Dedifferentiated amniotic fluid mesenchymal stem cell (primary cell): ENCODE measurements at regions not wholly inside any gene's neighbourhood (a gene's known extent, or its start where the extent isn't known, plus 50 kb on each side); places are given as distances from the start of the nearest gene placed in this dataset.
"Not testable (repeated sequence)": the region's sequence is repeated elsewhere in the genome, so short reads cannot be mapped to it uniquely, and the experiment has no call there.

Source experiments
- DNase-seq: peaks from one replicate; pipeline ENCODE4 v3.0.0-alpha.2; 2016; ENCODE audit errors: extremely low spot score

- DNase-seq: no peak
Observed at GRCh38 chr4:33996075-33996718, 2248.1 kb downstream of the ARAP2 start.

GRCh38 chr4:33998291-33998690, 2246.0 kb downstream of the ARAP2 start:
- DNase-seq: no peak

DNA sequence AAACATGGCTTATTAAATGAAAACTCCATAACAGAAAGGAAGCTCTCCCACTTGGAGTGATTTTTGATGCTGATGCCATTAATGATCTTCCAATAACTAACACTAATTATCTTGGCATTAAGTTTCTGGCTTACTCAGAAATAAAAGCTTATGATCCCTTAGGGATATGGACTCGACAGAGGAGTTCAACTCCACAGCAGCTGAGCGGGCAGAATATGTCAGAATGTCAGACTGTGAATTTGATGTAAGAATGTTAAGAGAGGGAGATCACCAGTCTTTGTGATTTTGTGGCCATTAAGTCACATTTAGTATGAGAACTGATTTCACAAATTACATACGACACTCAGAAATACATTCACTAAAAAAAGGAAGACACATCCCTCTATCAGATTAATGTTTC, 2244.0 kb downstream of the ARAP2 start:
- no peak for DNase-seq

- not testable (repeated sequence) for DNase-seq
Observed at GRCh38 chr4:34006540-34006939, 2237.8 kb downstream of the ARAP2 start.

DNA sequence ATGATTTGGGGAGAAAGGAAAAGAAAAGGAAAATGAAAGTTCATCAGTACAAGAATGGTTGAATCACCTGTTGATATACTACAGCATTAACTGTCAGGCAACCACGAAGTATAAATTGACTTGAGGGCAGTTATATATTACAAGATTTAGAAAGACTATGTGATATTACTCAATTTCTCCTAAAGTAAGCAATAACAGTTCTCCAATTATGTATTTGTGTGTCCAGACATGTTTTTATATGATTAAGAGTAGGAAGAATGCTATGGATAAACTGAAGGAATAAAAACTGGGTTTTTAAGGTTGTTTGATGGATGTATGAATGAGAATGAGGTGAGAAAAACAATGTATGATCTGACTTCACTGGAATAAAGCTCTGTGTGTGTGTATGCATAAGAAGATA, 2234.4 kb downstream of the ARAP2 start:
- DNase-seq: no peak

DNA sequence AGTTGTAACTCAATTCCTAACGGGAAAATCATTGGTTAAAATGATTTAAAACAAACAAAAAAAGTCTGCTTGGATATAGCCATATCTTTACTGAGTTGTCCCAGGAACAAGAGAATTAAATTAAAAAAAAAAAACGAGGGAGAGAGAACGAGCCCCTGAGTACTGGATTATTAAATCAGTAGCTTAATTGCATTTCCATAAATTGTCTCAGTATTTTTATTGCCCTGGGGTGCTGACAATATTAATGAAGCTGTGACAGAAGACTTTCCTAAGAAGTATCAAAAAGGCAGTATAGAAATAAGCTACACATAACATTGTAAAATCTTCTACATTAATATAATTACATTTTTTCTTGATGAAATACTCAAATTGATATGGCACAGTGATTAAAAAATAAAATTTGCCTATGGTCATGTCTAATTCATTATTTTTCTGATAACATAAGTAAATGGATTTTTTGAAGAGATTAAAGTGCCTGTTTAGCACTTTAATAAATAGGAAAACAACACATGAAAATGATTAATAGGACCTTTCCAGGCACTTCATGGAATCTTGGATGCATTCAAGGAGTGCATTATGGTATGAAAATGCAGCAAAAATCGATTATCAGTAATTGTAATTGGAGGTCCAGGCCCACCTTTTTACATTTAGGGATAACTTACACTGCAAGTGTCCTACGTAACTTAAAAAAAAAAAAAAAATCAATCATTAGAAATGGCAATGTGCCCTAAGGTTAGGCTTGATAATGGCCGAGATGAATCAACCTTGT, 2233.4 kb downstream of the ARAP2 start:
- DNase-seq: no peak

- no peak for DNase-seq
Observed at GRCh38 chr4:34035225-34035624, 2209.1 kb downstream of the ARAP2 start.

DNA sequence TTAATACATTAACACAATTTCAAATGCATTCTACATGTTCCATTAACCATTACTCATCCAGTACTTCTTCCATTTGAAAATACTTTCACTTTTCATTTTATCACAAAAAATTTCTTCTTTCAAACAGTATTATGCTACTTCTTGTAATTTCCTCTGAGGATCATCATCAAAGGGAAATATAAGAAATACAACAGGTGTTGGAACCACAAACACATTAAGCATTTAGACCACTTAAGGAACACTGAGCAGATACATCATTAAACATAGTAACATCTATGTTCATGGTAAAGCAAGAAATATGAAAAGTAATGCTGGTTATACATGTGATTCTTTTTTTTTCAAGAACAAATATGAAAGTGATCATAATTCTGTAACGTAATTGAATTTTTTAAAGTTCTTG, 2207.0 kb downstream of the ARAP2 start:
- no peak for DNase-seq

- DNase-seq: no peak
Observed at GRCh38 chr4:34039766-34040165, 2204.5 kb downstream of the ARAP2 start.

DNA sequence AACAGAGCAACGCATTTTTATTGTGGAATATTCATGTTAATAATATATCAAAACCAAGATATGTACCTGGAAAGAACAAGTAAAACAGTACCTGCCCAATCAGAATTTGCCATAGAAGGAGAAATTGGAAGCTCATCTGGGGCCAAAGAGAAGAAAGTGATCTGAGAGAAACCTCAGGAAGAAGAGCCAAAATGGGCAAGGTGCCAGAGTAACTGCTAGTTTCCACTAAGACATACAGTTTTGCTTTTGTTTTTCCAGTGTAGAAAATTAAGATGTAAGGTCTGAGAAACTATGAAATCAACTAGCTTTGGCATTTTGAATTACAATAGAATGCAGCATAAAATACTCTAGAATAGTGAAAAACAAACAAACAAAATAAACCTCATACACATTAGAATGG, 2201.2 kb downstream of the ARAP2 start:
- DNase-seq: no peak

DNA sequence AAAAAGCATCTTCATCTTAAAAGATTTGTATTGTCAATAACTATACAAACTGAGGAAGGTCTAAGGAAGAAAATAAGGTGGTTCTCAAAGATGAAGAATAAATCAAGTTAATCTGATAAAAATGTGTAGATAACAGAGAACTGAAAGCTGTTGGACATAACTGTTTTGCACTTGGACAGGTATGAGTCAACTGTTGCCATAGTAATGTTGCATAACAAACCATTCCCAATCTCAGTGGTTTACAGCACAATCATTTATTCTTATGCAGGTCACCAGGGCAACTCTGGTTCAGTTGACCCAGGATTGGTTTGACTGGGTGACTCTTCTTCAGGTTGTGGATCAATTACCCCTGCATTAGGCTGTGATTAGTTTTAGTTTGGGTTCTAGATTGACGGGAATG, 2197.7 kb downstream of the ARAP2 start:
- no peak for DNase-seq

DNA sequence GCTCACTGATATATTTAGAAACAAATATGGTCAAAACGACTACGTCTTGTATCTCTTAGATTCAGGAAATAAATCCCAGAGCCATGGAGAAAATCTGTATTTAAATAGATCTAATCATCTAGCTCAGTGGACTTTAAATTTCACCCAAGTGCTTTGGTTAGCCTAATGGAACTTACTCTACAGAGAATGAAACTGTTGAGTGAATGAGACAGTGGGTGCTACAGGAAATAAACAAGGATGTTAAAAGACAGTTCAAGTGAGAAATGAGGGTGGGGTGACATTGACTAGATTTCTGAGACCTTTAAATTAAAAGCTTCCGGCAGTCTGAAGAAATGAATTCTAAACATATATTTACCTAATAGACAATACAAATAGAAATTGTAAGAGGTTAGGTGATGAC, 2197.0 kb downstream of the ARAP2 start:
- no peak for DNase-seq

DNA sequence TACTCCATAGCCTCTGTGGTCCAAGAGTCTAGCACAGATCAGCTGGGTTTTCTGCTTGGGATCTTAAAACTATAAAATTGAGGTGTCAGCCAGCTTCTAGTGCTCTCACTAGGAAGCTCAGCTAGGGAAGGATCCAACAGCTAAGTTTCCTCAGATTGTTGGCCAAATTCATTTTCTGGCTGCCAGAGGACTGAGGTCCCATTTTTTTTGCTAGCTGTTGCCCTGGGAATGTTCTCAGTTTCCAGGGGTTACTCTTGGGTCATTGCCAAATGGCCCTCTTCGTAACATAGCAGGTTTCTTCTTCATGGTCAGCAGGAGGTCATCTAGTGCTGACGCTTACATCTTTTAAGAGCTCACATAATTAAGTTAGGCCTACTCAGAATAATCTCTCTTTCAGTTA, 2178.2 kb downstream of the ARAP2 start:
- no peak for DNase-seq

GRCh38 chr4:34091451-34091850, 2152.9 kb downstream of the ARAP2 start:
- DNase-seq: no peak

DNA sequence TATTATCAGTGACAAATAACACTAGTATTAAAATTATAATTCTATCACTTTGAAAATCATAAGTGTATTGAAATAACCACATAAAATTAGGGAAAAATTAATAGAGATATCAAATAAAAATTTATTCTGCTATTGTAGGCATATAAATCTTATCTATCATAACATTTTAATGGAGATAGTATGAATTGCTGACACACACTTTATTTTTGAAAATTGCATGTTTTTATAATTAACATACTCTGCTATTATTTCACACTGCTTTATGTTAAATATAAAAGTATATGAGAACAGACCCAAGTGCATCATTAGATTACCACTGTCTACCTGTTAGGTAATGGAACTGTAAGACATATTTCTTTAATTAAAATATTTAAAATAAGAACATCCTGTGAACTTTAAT, 2150.2 kb downstream of the ARAP2 start:
- no peak for DNase-seq

GRCh38 chr4:34105311-34105710, 2139.0 kb downstream of the ARAP2 start:
- no peak for DNase-seq

GRCh38 chr4:34108391-34108790, 2135.9 kb downstream of the ARAP2 start:
- no peak for DNase-seq

DNA sequence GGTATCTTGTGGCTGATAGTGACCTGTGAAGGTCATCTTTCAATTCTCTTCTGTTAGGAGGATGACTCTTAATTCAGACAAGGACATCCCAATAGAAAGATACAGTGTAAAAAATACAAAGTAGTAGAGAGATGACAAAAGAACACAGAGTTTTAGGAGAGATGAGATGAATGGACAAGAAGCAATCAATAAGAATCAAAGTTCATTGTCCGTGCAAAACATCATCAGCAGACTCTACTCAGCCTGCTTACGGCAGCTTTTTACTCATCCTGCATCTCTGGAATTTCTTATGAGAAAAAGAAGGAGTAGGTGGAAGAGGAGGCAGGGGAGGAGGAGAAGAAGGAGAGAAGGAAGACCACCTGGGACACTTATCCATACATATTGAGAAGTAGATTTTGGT, 2131.7 kb downstream of the ARAP2 start:
- no peak for DNase-seq

- DNase-seq: no peak
Observed at GRCh38 chr4:34138385-34138784, 2105.9 kb downstream of the ARAP2 start.

- no peak for DNase-seq
Observed at GRCh38 chr4:34139346-34139745, 2105.0 kb downstream of the ARAP2 start.

GRCh38 chr4:34148322-34148908, 2095.9 kb downstream of the ARAP2 start:
- no peak for DNase-seq

- no peak for DNase-seq
Observed at GRCh38 chr4:34157547-34157946, 2086.8 kb downstream of the ARAP2 start.

GRCh38 chr4:34158878-34159277, 2085.4 kb downstream of the ARAP2 start:
- DNase-seq: no peak
